CD14-positive monocyte (primary cell): ENCODE measurements at regions not wholly inside any gene's neighbourhood (a gene's known extent, or its start where the extent isn't known, plus 50 kb on each side); places are given as distances from the start of the nearest gene placed in this dataset.
A peak's percentile ranks its signal among the peaks of the same experiment; 100 is the strongest.

Experiments
- DNase-seq, 3 donors: peaks; one replicate each; pipeline ENCODE4 v3.0.0-alpha.2; 2011 to 2022
- H2AFZ ChIP-seq: 2 replicates; pipeline ENCODE4 v1.6.0; 2012; ENCODE audit warnings: mild to moderate bottlenecking, low read depth, low read length, inconsistent platforms; ENCODE audit not compliant: insufficient read depth, poor library complexity, severe bottlenecking
- H3K27ac ChIP-seq, 2 donors: 1 replicate in 1 of 2; 2 replicates in 1 of 2; pipeline ENCODE4 v1.5.1; 2012 to 2013; ENCODE audit warnings: low read length in 2 of 2, control low read depth in 1 of 2, inconsistent platforms in 1 of 2, low read depth in 1 of 2, mild to moderate bottlenecking in 1 of 2
- H3K27me3 ChIP-seq, 2 donors: one replicate each; pipeline versions ENCODE4 v1.6.0 to v1.6.1; 2011 to 2013; ENCODE audit warnings: low read length in 2 of 2; ENCODE audit not compliant: control insufficient read depth in 2 of 2, insufficient read depth in 2 of 2
- H3K36me3 ChIP-seq, 2 donors: replicated peaks in 1 of 2; 1 replicate in 1 of 2; 2 replicates in 1 of 2; pipeline versions ENCODE4 v1.5.1 to v1.6.1; 2012 to 2013; ENCODE audit warnings: low read length in 2 of 2, control low read depth in 1 of 2, inconsistent platforms in 1 of 2, mild to moderate bottlenecking in 1 of 2; ENCODE audit not compliant: insufficient read depth in 2 of 2, control insufficient read depth in 1 of 2
- H3K4me1 ChIP-seq, 2 donors: 1 replicate in 1 of 2; 2 replicates in 1 of 2; pipeline versions ENCODE4 v1.5.1 to v1.6.1; 2012 to 2013; ENCODE audit warnings: low read length in 2 of 2, control low read depth in 1 of 2, inconsistent platforms in 1 of 2, mild to moderate bottlenecking in 1 of 2, moderate library complexity in 1 of 2; ENCODE audit not compliant: insufficient read depth in 2 of 2, control insufficient read depth in 1 of 2
- H3K4me2 ChIP-seq: replicated peaks from 2 replicates; pipeline ENCODE3; 2012; ENCODE audit warnings: low read length, moderate library complexity, mild to moderate bottlenecking; ENCODE audit not compliant: poor library complexity, severe bottlenecking; ENCODE audit errors: extremely low read depth
- H3K4me3 ChIP-seq, 3 experiments: fragments of 200-600 bp in 1 of 3; sonication (generic) in 1 of 3; replicated peaks in 1 of 3; 1 replicate in 2 of 3; 2 replicates in 1 of 3; pipeline ENCODE4 v1.5.1; 2011 to 2013; ENCODE audit warnings: low read length in 3 of 3, mild to moderate bottlenecking in 3 of 3, control low read depth in 2 of 3, low read depth in 2 of 3, inconsistent platforms in 1 of 3, moderate library complexity in 1 of 3
- H3K79me2 ChIP-seq: 2 replicates; pipeline ENCODE4 v1.6.0; 2012; ENCODE audit warnings: mild to moderate bottlenecking, control low read depth, inconsistent platforms, low read length, moderate library complexity; ENCODE audit not compliant: insufficient read depth
- H3K9ac ChIP-seq: 2 replicates; pipeline ENCODE4 v1.6.0; 2017; ENCODE audit warnings: low read length, mild to moderate bottlenecking; ENCODE audit not compliant: insufficient read depth, poor library complexity, severe bottlenecking
- H3K9me3 ChIP-seq, 2 donors: replicated peaks in 1 of 2; 1 replicate in 1 of 2; 2 replicates in 1 of 2; pipeline versions ENCODE4 v1.5.1 to v1.6.1; 2012 to 2013; ENCODE audit warnings: low read length in 2 of 2, control low read depth in 1 of 2; ENCODE audit not compliant: control insufficient read depth in 1 of 2, insufficient read depth in 1 of 2
- H4K20me1 ChIP-seq: 2 replicates; pipeline ENCODE4 v1.6.0; 2012; ENCODE audit warnings: mild to moderate bottlenecking, low read length, control low read depth, moderate library complexity; ENCODE audit not compliant: insufficient read depth
- H3K27ac Mint-ChIP-seq, 7 donors: one replicate each; pipeline ENCODE4 v1.8.0; 2020; ENCODE audit warnings: mild to moderate bottlenecking in 7 of 7, mixed read lengths in 7 of 7, moderate library complexity in 6 of 7, inconsistent platforms in 2 of 7
- H3K27me3 Mint-ChIP-seq, 3 donors: one replicate each; pipeline ENCODE4 v1.8.0; 2021 to 2022; ENCODE audit warnings: low read depth in 3 of 3, mild to moderate bottlenecking in 3 of 3, mixed read lengths in 3 of 3, moderate library complexity in 3 of 3, inconsistent platforms in 1 of 3
- H3K36me3 Mint-ChIP-seq, 2 donors: one replicate each; pipeline ENCODE4 v1.8.0; 2020; ENCODE audit warnings: mixed read lengths in 2 of 2, inconsistent platforms in 1 of 2, mild to moderate bottlenecking in 1 of 2
- H3K4me1 Mint-ChIP-seq: one replicate; pipeline ENCODE4 v1.8.0; 2020; ENCODE audit warnings: mild to moderate bottlenecking, mixed read lengths
- H3K4me3 Mint-ChIP-seq, 2 donors: one replicate each; pipeline ENCODE4 v1.8.0; 2020; ENCODE audit warnings: mild to moderate bottlenecking in 2 of 2, mixed read lengths in 2 of 2, moderate library complexity in 1 of 2
- H3K9me3 Mint-ChIP-seq, 7 donors: one replicate each; pipeline ENCODE4 v1.8.0; 2020 to 2022; ENCODE audit warnings: mixed read lengths in 7 of 7, mild to moderate bottlenecking in 6 of 7, moderate library complexity in 6 of 7, inconsistent platforms in 2 of 7
- CTCF ChIP-seq: fragments of 200-600 bp; IDR thresholded peaks from one replicate; pipeline ENCODE4 v1.8.0; 2022; ENCODE audit warnings: antibody characterized with exemption, mild to moderate bottlenecking
- WGBS: methylation state at CpG from one replicate; pipeline ENCODE4 v1.1.5; 2013; ENCODE audit warnings: missing lambda C conversion rate; ENCODE audit not compliant: insufficient coverage; 5-methylcytosine and 5-hydroxymethylcytosine counted together
- intact Hi-C, 2 donors: fragments of 100-400 bp; cut with micrococcal nuclease; formaldehyde crosslinking; loops; one replicate each; pipeline versions ENCODE4 v1.15.0 to v1.15.1; 2023

GRCh38 chr5:160500786-160501779, 79.4 kb downstream of the PTTG1 start:
- H3K4me1 ChIP-seq = peaks cover 34 to 37% of the 10 kb centered on the region in 2 donors
- peak overlapping the region in 1 of 3 experiments; percentile 37 for H3K4me3 ChIP-seq
- H3K4me1 Mint-ChIP-seq = peaks cover 30% of the 10 kb centered on the region
- H2AFZ ChIP-seq = no peak overlapping the region
- H3K27me3 Mint-ChIP-seq = peaks cover 0 to 2% (median 0%) of the 10 kb centered on the region in 3 donors
- H3K27ac ChIP-seq = peak overlapping the region in 1 of 2 donors; percentile 78
- no peaks in the 10 kb centered on the region for H3K36me3 ChIP-seq
- no peaks in the 10 kb centered on the region for H4K20me1 ChIP-seq
- WGBS = 61% methylated on average over 4 of the region's 6 CpGs
- DNase-seq = peak; percentile 76 to 95 (median 81)
- H3K27ac Mint-ChIP-seq = peak overlapping the region; percentile 61 to 82 (median 78)
- peaks cover 0 to 4% (median 1%) of the 10 kb centered on the region in 7 donors for H3K9me3 Mint-ChIP-seq
- H3K4me3 Mint-ChIP-seq = peak overlapping the region in 1 of 2 donors; percentile 27
- H3K9me3 ChIP-seq = no peaks in the 10 kb centered on the region
- no peak for TF ChIP-seq CTCF
- peak overlapping the region; percentile 39 for H3K4me2 ChIP-seq
- intact Hi-C loops = no loop called here
- H3K9ac ChIP-seq = peak overlapping the region; percentile 17
- no peaks in the 10 kb centered on the region for H3K36me3 Mint-ChIP-seq
- H3K79me2 ChIP-seq = no peaks in the 10 kb centered on the region
- H3K27me3 ChIP-seq = no peaks in the 10 kb centered on the region

DNA sequence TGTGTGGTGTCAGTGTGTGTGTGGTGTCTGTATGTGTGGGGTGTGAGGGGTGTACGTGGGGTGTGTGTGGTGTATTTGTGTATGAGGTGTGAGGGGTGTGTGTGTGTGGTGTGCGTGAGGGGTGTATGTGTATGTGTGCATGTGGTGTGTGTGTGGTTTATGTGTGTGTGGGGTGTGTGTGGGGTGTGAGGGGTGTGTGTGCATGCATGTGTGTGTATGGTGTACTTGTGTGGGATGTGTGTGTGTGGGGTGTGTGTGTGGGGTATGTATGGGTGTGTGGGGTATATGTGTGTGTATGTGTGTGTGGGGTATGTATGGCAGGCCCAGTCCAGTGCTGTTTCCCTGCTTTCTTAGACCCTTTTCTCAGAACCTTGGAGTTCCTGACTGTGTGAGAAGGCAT, 83.3 kb downstream of the PTTG1 start:
- H3K9ac ChIP-seq = no peak overlapping the region
- H3K4me2 ChIP-seq = no peak overlapping the region
- no peak overlapping the region for H3K4me3 ChIP-seq
- 81% methylated on average over 2 of the region's 2 CpGs for WGBS
- H3K9me3 ChIP-seq = no peaks in the 10 kb centered on the region
- no peak overlapping the region for H2AFZ ChIP-seq
- no peaks in the 10 kb centered on the region for H3K79me2 ChIP-seq
- no peak overlapping the region for H3K27ac ChIP-seq
- Mint-ChIP-seq H3K36me3 (no peaks in the 10 kb centered on the region), H3K27ac (peak overlapping the region in 3 of 7 donors; percentile 49 to 69 (median 58)), H3K27me3 (peaks cover 0 to 5% (median 0%) of the 10 kb centered on the region in 3 donors), H3K4me3 (no peak overlapping the region), H3K4me1 (peaks cover 53% of the 10 kb centered on the region), H3K9me3 (peaks cover 0 to 5% (median 1%) of the 10 kb centered on the region in 7 donors)
- no peak for DNase-seq
- no peak for TF ChIP-seq CTCF
- H4K20me1 ChIP-seq = no peaks in the 10 kb centered on the region
- H3K36me3 ChIP-seq = no peaks in the 10 kb centered on the region
- no peaks in the 10 kb centered on the region for H3K27me3 ChIP-seq
- H3K4me1 ChIP-seq = peaks cover 53 to 60% of the 10 kb centered on the region in 2 donors
- intact Hi-C loops = loop anchor here in 1 of 2 donors (5.0 kb wide), 1 partner anchor 68 kb away; no protein-coding TSS in a partner anchor
